Medulla oblongata (tissue), 1 donor: ENCODE measurements at regions not wholly inside any gene's neighbourhood (a gene's known extent, or its start where the extent isn't known, plus 50 kb on each side); places are given as distances from the start of the nearest gene placed in this dataset.

Source experiments
- DNase-seq: peaks from one replicate; pipeline ENCODE4 v3.0.0-alpha.2; 2015; ENCODE audit errors: extremely low spot score

DNA sequence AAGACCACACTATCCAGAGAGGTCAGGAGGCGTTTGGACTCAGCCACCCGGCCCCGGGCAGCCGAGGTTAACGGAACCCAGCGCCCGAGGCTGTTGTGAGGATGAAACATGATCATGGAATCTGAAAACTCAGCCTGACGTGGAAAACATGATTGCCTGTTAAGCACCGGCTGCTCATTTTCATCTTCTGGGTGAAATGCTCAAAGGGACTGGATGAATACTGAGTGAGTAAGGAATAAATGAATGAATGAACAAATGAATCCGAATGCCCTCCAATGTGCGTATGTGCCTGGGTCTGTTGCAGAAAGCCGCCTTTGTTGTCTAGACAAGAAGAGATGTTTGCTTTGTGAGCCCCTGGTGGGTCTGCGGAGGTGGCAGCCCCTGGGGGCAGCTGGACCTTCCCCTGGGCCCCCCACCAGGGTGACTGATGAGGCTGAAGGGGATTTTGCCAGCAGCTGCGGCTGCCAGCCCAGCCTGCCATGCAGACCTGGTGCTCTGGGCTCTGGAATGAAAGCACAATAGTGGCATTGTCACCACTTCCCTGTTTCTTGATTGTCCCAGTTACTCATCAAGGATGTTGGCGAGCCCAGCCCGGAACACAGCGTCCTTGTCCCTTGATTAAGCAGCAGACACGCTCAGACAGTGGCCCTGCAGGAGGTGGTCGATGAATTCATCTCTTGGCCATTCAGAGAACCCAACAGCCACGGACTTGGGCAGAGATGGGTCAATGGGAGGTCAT, 211.1 kb downstream of the ANKRD60 start:
- DNase-seq = peak; percentile 93

GRCh38 chr20:58016779-58017178, 211.7 kb downstream of the ANKRD60 start:
- DNase-seq = no peak

DNA sequence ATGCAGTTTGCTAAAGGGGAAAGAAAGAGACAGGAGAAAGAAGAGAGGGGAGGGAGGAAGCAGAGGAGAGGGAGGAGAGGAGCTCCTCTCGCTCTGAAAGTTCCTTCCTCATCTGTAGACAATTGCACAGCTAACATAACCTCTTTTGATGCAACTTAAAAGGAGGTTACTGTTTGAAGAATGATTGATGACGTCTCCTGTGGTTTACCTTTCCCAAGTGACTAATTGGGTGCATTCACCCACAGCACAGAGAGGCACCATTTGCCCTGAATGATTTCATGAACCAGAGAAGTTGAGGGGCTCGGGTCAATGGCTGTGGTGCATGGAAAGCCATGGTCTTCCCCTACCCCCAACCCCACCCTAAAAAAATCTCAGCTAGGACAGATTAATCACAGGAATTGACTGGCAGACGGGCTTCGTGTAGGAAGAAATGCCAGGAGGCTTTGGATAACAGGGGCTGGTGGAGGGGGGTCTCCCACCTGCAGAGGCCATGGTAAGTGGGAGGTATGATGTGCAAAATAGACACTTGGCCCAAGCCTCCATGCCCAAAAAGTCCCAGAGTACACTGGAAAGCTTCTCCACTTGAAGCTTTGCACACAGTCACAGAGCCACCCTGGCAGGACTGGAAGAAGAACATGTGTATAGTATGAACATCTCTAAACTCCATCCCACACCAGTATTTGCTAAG, 213.7 kb downstream of the ANKRD60 start:
- DNase-seq = no peak

GRCh38 chr20:58012731-58013510, 215.5 kb downstream of the ANKRD60 start:
- DNase-seq = peak; percentile 24

DNA sequence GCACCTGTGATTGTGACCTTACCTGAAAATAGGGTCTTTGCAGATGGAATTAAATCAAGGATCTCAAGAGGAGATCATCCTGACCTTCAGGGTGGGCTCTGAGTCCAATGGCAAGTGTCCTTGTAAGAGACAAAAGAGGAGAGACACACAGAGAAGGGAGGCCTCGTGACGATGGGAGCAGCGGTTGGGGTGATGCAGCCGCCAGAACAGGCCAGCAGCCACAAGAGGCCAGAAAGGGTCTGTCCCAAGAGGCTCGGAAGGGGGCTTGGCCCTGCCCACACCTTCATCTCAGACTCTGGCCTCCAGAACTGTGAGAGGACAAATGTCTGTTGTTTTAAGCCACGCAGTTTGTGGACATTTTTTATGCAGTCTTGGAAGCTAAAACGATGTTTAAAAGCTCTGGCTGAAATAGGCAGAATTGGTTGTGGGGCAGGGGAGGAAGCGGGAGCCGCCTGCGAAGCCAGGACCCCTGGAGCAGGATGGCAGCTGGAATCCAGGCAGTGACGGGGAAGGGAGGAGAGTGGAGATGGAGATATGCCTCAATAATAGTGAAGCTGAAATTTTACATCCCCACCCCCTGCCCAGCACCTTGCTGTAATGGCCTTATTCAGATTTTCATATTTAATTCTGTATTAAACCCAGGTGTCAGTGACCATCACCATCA, 216.4 kb downstream of the ANKRD60 start:
- DNase-seq = no peak

- no peak for DNase-seq
Observed at GRCh38 chr20:58011106-58011946, 217.1 kb downstream of the ANKRD60 start.

DNA sequence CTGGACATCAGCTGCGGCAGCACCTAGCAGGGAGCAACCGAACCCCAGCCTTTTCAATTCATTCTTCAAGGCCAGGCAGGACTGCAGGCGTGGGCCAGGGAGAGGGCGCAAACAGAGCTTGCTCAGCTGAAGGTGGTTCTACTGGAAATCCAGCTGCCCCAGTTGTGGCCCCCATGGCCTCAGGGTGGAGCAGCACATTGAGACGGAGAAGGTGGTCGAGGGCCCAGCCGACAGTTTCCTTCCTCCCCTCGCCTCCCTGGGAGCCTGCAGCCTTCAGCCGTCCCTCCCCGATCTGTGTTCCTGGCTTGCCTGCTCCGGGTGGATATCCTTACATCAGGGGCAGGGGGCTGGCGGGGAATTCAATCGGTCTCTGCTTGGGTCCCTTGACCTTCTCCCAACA, 217.8 kb downstream of the ANKRD60 start:
- DNase-seq = no peak

DNA sequence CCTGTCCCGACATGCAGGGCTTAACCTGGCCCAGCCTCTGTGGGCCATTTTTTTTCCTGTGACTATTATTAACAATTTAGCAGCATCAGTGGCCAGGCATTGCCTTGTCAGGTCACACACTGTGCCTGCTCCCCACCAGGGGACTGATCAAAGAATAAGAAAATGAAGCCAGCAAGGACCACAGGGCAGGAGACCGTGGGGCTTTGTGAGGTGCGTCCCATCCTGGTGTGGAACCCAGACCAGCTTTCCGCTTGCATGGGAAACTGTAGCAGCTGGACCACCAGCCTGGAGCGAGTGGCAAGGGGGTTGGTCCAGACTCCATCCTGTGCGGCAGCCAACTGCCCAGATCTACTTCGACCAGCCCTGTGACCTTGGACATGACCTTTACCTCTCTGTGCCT, 218.3 kb downstream of the ANKRD60 start:
- no peak for DNase-seq

DNA sequence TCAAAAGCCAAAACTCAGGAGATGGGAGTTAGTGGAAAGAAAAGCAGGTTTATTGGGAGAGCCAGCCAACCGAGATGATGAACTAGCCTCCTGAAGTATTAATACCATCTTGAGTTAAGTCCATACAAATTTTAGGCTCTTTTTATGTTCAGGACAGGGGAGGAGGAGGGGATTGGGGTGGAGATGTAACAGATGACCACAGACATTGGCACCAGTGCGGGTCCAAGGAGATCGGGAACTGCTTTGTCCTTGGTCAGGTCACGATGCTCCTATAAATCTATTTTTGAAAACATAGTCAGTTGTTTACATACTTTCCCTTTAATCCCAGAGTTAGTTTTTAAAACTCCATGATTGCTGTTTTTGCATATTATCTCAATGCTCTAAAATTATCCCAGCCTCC, 219.6 kb downstream of the ANKRD60 start:
- no peak for DNase-seq

DNA sequence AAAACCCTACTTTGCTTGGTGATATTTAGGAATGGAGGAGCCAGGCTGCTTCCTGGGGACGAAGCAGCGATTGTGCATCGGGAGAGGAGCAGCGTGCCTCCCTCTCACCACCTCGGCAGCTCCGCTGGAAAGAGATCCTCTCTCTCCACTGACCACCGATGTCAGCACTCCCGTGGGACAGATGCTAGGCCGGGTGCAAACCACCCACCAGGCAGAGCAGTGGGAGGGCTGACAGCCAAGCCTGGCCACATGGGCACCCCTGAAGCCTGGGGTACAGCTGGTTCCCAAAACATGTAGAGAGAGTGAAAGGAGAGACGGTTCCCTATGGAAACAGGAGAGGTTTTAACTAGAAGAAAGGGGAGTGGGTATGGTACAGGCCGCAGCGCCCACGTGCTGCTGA, 220.0 kb downstream of the ANKRD60 start:
- no peak for DNase-seq

- no peak for DNase-seq
Observed at GRCh38 chr20:58007947-58008346, 220.5 kb downstream of the ANKRD60 start.

- DNase-seq = no peak
Observed at GRCh38 chr20:58006346-58007316, 221.8 kb downstream of the ANKRD60 start.

GRCh38 chr20:58005581-58006345, 222.7 kb downstream of the ANKRD60 start:
- DNase-seq = no peak

GRCh38 chr20:58004900-58005299, 223.6 kb downstream of the ANKRD60 start:
- no peak for DNase-seq

- no peak for DNase-seq
Observed at GRCh38 chr20:58004146-58004545, 224.3 kb downstream of the ANKRD60 start.

DNA sequence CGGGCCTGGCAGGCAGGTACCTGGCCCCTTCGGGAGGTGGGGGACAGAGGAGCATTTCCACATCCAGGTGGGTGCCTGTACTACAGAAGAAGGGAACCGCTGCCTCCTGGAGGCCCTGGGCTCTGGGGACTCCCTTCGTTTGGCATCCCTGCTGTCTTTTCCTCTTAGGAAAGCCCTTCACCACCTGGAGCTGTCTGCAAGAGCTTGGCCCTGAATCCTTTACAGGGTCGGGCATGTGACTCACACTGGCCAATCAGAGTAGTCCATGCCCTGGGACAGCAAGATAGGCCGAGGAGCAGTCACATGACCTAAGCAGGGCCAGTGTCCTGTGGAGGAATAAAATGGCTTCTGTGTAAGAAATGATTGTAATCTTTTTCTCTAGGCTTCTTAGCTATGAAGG, 224.9 kb downstream of the ANKRD60 start:
- no peak for DNase-seq

DNA sequence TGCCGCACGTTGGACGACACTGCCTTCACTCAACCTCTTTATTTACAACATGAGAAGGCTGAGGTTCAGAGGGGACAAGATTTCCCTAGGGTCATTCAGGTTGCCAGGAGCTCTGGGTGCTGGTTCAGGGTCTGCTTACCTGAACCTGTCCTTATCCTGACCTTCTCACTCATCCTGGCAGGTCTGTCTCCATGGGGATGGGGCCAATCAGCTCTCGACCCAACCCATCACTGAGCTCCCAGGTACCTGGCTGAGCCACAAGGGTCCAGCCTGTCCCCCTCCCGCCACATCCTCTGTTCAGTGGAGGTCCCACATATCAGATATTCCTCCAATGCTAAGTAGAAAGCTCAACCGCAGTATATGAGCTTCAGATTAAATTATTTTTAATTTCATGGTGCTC, 225.6 kb downstream of the ANKRD60 start:
- no peak for DNase-seq

DNA sequence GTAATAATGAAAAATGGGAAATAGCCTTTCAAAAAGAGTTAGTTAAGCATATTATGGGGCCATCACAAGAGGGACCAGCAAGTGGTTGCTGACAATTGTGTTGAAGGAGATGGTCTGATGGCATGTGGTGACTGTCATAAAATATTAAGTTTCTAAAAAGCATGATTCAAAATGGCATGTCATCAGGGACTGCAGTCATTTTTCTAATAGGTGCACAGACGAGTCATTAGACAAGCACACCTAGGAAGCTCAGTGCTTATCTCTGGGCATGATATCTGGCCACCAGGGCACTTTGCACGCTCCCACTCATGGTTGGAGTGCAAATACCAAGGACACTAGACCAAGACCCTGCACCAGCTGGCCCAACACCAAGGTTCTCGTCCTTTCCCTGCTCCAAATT, 226.5 kb downstream of the ANKRD60 start:
- no peak for DNase-seq

DNA sequence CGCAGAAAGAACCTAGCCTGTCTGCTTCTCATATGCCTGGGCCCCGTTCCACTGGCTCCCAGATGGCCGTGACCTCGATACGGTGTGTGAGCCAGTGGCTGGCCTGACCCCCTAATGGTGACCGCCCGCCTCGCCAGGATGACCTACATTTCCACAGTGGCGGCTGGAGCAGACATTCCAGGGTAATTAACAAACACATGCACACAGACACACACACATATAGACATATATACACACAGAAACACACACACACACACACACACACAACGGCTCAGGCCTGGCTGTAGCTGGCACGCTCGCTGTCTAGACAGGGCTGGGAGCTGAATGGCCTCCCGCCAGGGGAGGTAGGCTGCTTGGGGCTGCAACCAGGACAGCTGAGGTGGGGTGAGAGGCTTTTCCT, 227.1 kb downstream of the ANKRD60 start:
- no peak for DNase-seq
